Fibroblast of lung (primary cell): ENCODE measurements at regions not wholly inside any gene's neighbourhood (a gene's known extent, or its start where the extent isn't known, plus 50 kb on each side); places are given as distances from the start of the nearest gene placed in this dataset.

ENCODE experiments used
- DNase-seq, 2 donors: peaks; one replicate each; pipeline versions ENCODE4 v3.0.0 to v3.0.0-alpha.2; 2010; ENCODE audit warnings: low read depth in 2 of 2
- H2AFZ ChIP-seq: 2 replicates; pipeline ENCODE4 v1.5.1; 2012; ENCODE audit warnings: low read length, control low read depth, inconsistent platforms
- H3K27ac ChIP-seq: 2 replicates; pipeline ENCODE4 v1.5.1; 2011; ENCODE audit warnings: low read length, control low read depth; ENCODE audit not compliant: insufficient read depth
- H3K27me3 ChIP-seq: 2 replicates; pipeline ENCODE4 v1.5.1; 2011; ENCODE audit warnings: mild to moderate bottlenecking, low read length; ENCODE audit not compliant: control insufficient read depth, insufficient read depth
- H3K36me3 ChIP-seq: 2 replicates; pipeline ENCODE4 v1.5.1; 2011; ENCODE audit warnings: low read length; ENCODE audit not compliant: control insufficient read depth, insufficient read depth
- H3K4me1 ChIP-seq: 2 replicates; pipeline ENCODE4 v1.5.1; 2011; ENCODE audit warnings: low read length; ENCODE audit not compliant: control insufficient read depth, insufficient read depth; ENCODE audit errors: extremely low read depth
- H3K4me2 ChIP-seq: 2 replicates; pipeline ENCODE4 v1.5.1; 2011; ENCODE audit warnings: low read length, control low read depth; ENCODE audit not compliant: insufficient read depth; ENCODE audit errors: extremely low read depth
- H3K4me3 ChIP-seq, 4 experiments: fragments of 200-600 bp in 1 of 4; sonication (generic) in 1 of 4; replicated peaks in 1 of 4; 2 replicates each; pipeline ENCODE4 v1.5.1; 2011 to 2016; ENCODE audit warnings: low read length in 4 of 4, low read depth in 3 of 4, mild to moderate bottlenecking in 3 of 4, control low read depth in 2 of 4, inconsistent platforms in 1 of 4, mixed read lengths in 1 of 4; ENCODE audit not compliant: insufficient read depth in 1 of 4; ENCODE audit errors: control extremely low read depth in 1 of 4
- H3K79me2 ChIP-seq: 2 replicates; pipeline ENCODE4 v1.5.1; 2012; ENCODE audit warnings: mild to moderate bottlenecking, low read length, inconsistent platforms; ENCODE audit not compliant: control insufficient read depth, insufficient read depth
- H3K9ac ChIP-seq: 2 replicates; pipeline ENCODE4 v1.5.1; 2011; ENCODE audit warnings: mild to moderate bottlenecking, low read length, control low read depth; ENCODE audit not compliant: insufficient read depth
- H3K9me3 ChIP-seq: 2 replicates; pipeline ENCODE4 v1.5.1; 2012; ENCODE audit warnings: low read depth, low read length; ENCODE audit not compliant: control insufficient read depth, insufficient read depth
- H4K20me1 ChIP-seq: 2 replicates; pipeline ENCODE4 v1.5.1; 2011; ENCODE audit warnings: low read length; ENCODE audit not compliant: control insufficient read depth, insufficient read depth; ENCODE audit errors: extremely low read depth
- CTCF ChIP-seq, 2 donors: IDR thresholded peaks in 1 of 2; conservative IDR thresholded peaks in 1 of 2; 1 replicate in 1 of 2; 2 replicates in 1 of 2; pipeline ENCODE4 v1.5.1; 2011 to 2012; ENCODE audit warnings: low read length in 2 of 2, control low read depth in 1 of 2, inconsistent platforms in 1 of 2, low read depth in 1 of 2, mild to moderate bottlenecking in 1 of 2
- EZH2 ChIP-seq: IDR thresholded peaks from 2 replicates; pipeline ENCODE4 v1.5.1; 2012; ENCODE audit warnings: low read length, control low read depth, mild to moderate bottlenecking; ENCODE audit errors: missing control alignments

- Histone ChIP-seq H4K20me1 (no peaks in the 10 kb centered on the region), H3K4me3 (no peak overlapping the region), H3K4me2 (no peak overlapping the region), H3K4me1 (no peaks in the 10 kb centered on the region), H3K27me3 (no peaks in the 10 kb centered on the region), H3K9ac (no peak overlapping the region), H3K27ac (no peak overlapping the region), H3K36me3 (no peaks in the 10 kb centered on the region), H2AFZ (no peak overlapping the region), H3K9me3 (no peaks in the 10 kb centered on the region), H3K79me2 (no peaks in the 10 kb centered on the region)
- no peak for TF ChIP-seq EZH2
- TF ChIP-seq CTCF (conservative IDR thresholded peaks at IDR 0.05 in 1 of 2, IDR thresholded peaks at IDR 0.05 in 1 of 2; ENCODE audit: low read depth in 1 of 2, low read length in 2 of 2): no peak
- no peak for DNase-seq
These were observed 159.8 kb upstream of the ZRANB2 start for GRCh38 chr1:71240656-71241055.

- no peak overlapping the region for H3K9ac ChIP-seq
- H3K27me3 ChIP-seq: no peaks in the 10 kb centered on the region
- no peak overlapping the region for H2AFZ ChIP-seq
- H3K36me3 ChIP-seq: no peaks in the 10 kb centered on the region
- H3K4me2 ChIP-seq: no peak overlapping the region
- no peaks in the 10 kb centered on the region for H3K4me1 ChIP-seq
- TF ChIP-seq CTCF (conservative IDR thresholded peaks at IDR 0.05 in 1 of 2, IDR thresholded peaks at IDR 0.05 in 1 of 2; ENCODE audit: low read depth in 1 of 2, low read length in 2 of 2) (no peak), EZH2 (no peak)
- H3K4me3 ChIP-seq: no peak overlapping the region
- no peaks in the 10 kb centered on the region for H4K20me1 ChIP-seq
- no peaks in the 10 kb centered on the region for H3K9me3 ChIP-seq
- no peak for DNase-seq
- H3K79me2 ChIP-seq: no peaks in the 10 kb centered on the region
- no peak overlapping the region for H3K27ac ChIP-seq
These were observed 155.7 kb upstream of the ZRANB2 start for GRCh38 chr1:71236503-71236902.

GRCh38 chr1:71233645-71234044, 152.8 kb upstream of the ZRANB2 start:
- Histone ChIP-seq H3K27me3 (no peaks in the 10 kb centered on the region), H3K9ac (no peak overlapping the region), H3K79me2 (no peaks in the 10 kb centered on the region), H4K20me1 (no peaks in the 10 kb centered on the region), H3K4me1 (no peaks in the 10 kb centered on the region), H2AFZ (no peak overlapping the region), H3K9me3 (no peaks in the 10 kb centered on the region), H3K27ac (no peak overlapping the region), H3K4me2 (no peak overlapping the region), H3K36me3 (no peaks in the 10 kb centered on the region), H3K4me3 (no peak overlapping the region)
- TF ChIP-seq CTCF (conservative IDR thresholded peaks at IDR 0.05 in 1 of 2, IDR thresholded peaks at IDR 0.05 in 1 of 2; ENCODE audit: low read depth in 1 of 2, low read length in 2 of 2) (no peak), EZH2 (no peak)
- peak in 1 of 2 donors; percentile 28 for DNase-seq
